H1 (cell line): ENCODE measurements at regions not wholly inside any gene's neighbourhood (a gene's known extent, or its start where the extent isn't known, plus 50 kb on each side); places are given as distances from the start of the nearest gene placed in this dataset.

Experiments
- CTCF ChIA-PET: fragments of 300-600 bp; sonication (Branson Sonifier 250); formaldehyde crosslinking; loops from one replicate; lab custom pipeline; 2021; ENCODE audit not compliant: partially characterized antibody; lab: Charles Lee
- POLR2A ChIA-PET: fragments of 300-600 bp; sonication (Branson Sonifier 250); formaldehyde crosslinking; loops from one replicate; lab custom pipeline; 2021; ENCODE audit warnings: inconsistent platforms; ENCODE audit not compliant: partially characterized antibody; lab: Charles Lee
- DNase-seq, 2 experiments: peaks; one replicate each; pipeline versions ENCODE4 v3.0.0 to v3.0.0-alpha.2; 2010 to 2022; ENCODE audit warnings: low spot score in 2 of 2, low read depth in 1 of 2, mixed read lengths in 1 of 2
- FAIRE-seq: peaks from 2 replicates; lab custom pipeline; 2011; peaks lifted over from hg19 to GRCh38; lab: Jason Lieb, UNC
- H2AFZ ChIP-seq: 2 replicates; pipeline ENCODE4 v1.8.1; 2012; ENCODE audit warnings: low read length, inconsistent platforms
- H2AK5ac ChIP-seq: 2 replicates; pipeline ENCODE4 v1.6.1; 2013; ENCODE audit warnings: low read depth, low read length
- H2BK120ac ChIP-seq: replicated peaks from 2 replicates; pipeline ENCODE3; 2013; ENCODE audit warnings: low read depth, low read length, inconsistent platforms
- H2BK12ac ChIP-seq: 2 replicates; pipeline ENCODE4 v1.6.1; 2013; ENCODE audit warnings: low read depth, low read length
- H2BK15ac ChIP-seq: 2 replicates; pipeline ENCODE4 v1.6.1; 2013; ENCODE audit warnings: low read length
- H2BK20ac ChIP-seq: 2 replicates; pipeline ENCODE4 v1.6.1; 2013; ENCODE audit warnings: low read length
- H2BK5ac ChIP-seq: 2 replicates; pipeline ENCODE4 v1.6.1; 2013; ENCODE audit warnings: low read depth, low read length
- H3K14ac ChIP-seq: 2 replicates; pipeline ENCODE4 v1.6.1; 2013; ENCODE audit warnings: inconsistent platforms; ENCODE audit not compliant: insufficient read length
- H3K18ac ChIP-seq: 2 replicates; pipeline ENCODE4 v1.6.1; 2013; ENCODE audit warnings: low read length; ENCODE audit errors: extremely low read depth
- H3K23ac ChIP-seq: 2 replicates; pipeline ENCODE4 v1.6.1; 2013; ENCODE audit warnings: inconsistent platforms; ENCODE audit not compliant: insufficient read length
- H3K23me2 ChIP-seq: 2 replicates; pipeline ENCODE4 v1.6.1; 2013; ENCODE audit warnings: low read depth, low read length
- H3K27ac ChIP-seq: 2 replicates; pipeline ENCODE4 v1.6.1; 2011; ENCODE audit warnings: low read depth, low read length, inconsistent platforms
- H3K27me3 ChIP-seq, 4 experiments: replicated peaks in 1 of 4; 1 replicate in 1 of 4; 2 replicates in 3 of 4; pipeline versions ENCODE4 v1.6.1 to v1.8.1; 2011 to 2013; ENCODE audit warnings: low read length in 3 of 4, mild to moderate bottlenecking in 3 of 4, inconsistent platforms in 2 of 4, mixed read lengths in 2 of 4, moderate library complexity in 1 of 4; ENCODE audit not compliant: control insufficient read depth in 3 of 4, insufficient read depth in 3 of 4; ENCODE audit errors: extremely low read depth in 1 of 4
- H3K36me3 ChIP-seq, 4 experiments: 2 replicates each; pipeline versions ENCODE4 v1.6.1 to v1.8.1; 2011 to 2013; ENCODE audit warnings: mild to moderate bottlenecking in 4 of 4, low read length in 3 of 4, moderate library complexity in 2 of 4, control low read depth in 1 of 4, inconsistent platforms in 1 of 4; ENCODE audit not compliant: insufficient read depth in 4 of 4, control insufficient read depth in 2 of 4
- H3K4ac ChIP-seq: replicated peaks from 2 replicates; pipeline ENCODE3; 2013; ENCODE audit warnings: low read length, low read depth, mixed read lengths, inconsistent platforms; ENCODE audit not compliant: insufficient read length
- H3K4me1 ChIP-seq, 4 experiments: replicated peaks in 1 of 4; 1 replicate in 1 of 4; 2 replicates in 3 of 4; pipeline versions ENCODE4 v1.6.1 to v1.8.1; 2011 to 2013; ENCODE audit warnings: low read length in 3 of 4, inconsistent platforms in 2 of 4, mixed read lengths in 1 of 4; ENCODE audit not compliant: insufficient read depth in 4 of 4, control insufficient read depth in 3 of 4
- H3K4me2 ChIP-seq, 2 experiments: 2 replicates each; pipeline versions ENCODE4 v1.6.1 to v1.8.1; 2011 to 2013; ENCODE audit warnings: low read depth in 2 of 2, low read length in 2 of 2, control low read depth in 1 of 2, inconsistent platforms in 1 of 2, mild to moderate bottlenecking in 1 of 2; ENCODE audit not compliant: insufficient read depth in 1 of 2
- H3K4me3 ChIP-seq, 4 experiments: fragments of 200-600, 300-600 bp in 1 of 4; sonication (generic), shearing (Covaris generic), sonication (Bioruptor Twin) in 1 of 4; 2 replicates each; pipeline versions ENCODE4 v1.5.1 to v1.8.1; 2011 to 2016; ENCODE audit warnings: low read length in 4 of 4, low read depth in 3 of 4, control low read depth in 2 of 4, inconsistent platforms in 2 of 4, mild to moderate bottlenecking in 2 of 4, mixed read lengths in 1 of 4, moderate library complexity in 1 of 4; ENCODE audit not compliant: insufficient read depth in 2 of 4; ENCODE audit errors: extremely low read depth in 1 of 4
- H3K56ac ChIP-seq: replicated peaks from 2 replicates; pipeline ENCODE3; 2013; ENCODE audit warnings: low read depth, mild to moderate bottlenecking, mixed read lengths, low read length, inconsistent platforms; ENCODE audit not compliant: insufficient read length
- H3K79me1 ChIP-seq: 2 replicates; pipeline ENCODE4 v1.6.1; 2013; ENCODE audit warnings: low read depth, low read length, control low read depth
- H3K79me2 ChIP-seq, 2 experiments: 2 replicates each; pipeline versions ENCODE4 v1.6.1 to v1.8.1; 2012 to 2013; ENCODE audit warnings: low read length in 2 of 2, mild to moderate bottlenecking in 2 of 2, inconsistent platforms in 1 of 2; ENCODE audit not compliant: insufficient read depth in 2 of 2, control insufficient read depth in 1 of 2
- H3K9ac ChIP-seq, 4 experiments: replicated peaks in 1 of 4; 1 replicate in 1 of 4; 2 replicates in 3 of 4; pipeline versions ENCODE4 v1.6.1 to v1.8.1; 2011 to 2013; ENCODE audit warnings: low read depth in 3 of 4, low read length in 3 of 4, control low read depth in 2 of 4, mild to moderate bottlenecking in 2 of 4, moderate library complexity in 2 of 4, inconsistent platforms in 1 of 4; ENCODE audit errors: extremely low read depth in 1 of 4
- H3K9me3 ChIP-seq, 2 experiments: 2 replicates each; pipeline versions ENCODE4 v1.6.1 to v1.8.1; 2012 to 2013; ENCODE audit warnings: mild to moderate bottlenecking in 2 of 2, moderate library complexity in 2 of 2, control low read depth in 1 of 2, inconsistent platforms in 1 of 2, low read depth in 1 of 2, low read length in 1 of 2, mixed read lengths in 1 of 2; ENCODE audit not compliant: insufficient read depth in 2 of 2
- H4K20me1 ChIP-seq, 2 experiments: replicated peaks in 1 of 2; 2 replicates each; pipeline versions ENCODE3 to v1.8.1; 2011 to 2013; ENCODE audit warnings: inconsistent platforms in 2 of 2, low read length in 2 of 2, mild to moderate bottlenecking in 1 of 2; ENCODE audit not compliant: insufficient read depth in 2 of 2, control insufficient read depth in 1 of 2
- H4K5ac ChIP-seq: 2 replicates; pipeline ENCODE4 v1.6.1; 2013; ENCODE audit warnings: low read length, low read depth, mixed read lengths, inconsistent platforms; ENCODE audit not compliant: insufficient read length
- H4K8ac ChIP-seq: 2 replicates; pipeline ENCODE4 v1.8.0; 2013; ENCODE audit warnings: mild to moderate bottlenecking, moderate library complexity, low read length, inconsistent platforms; ENCODE audit not compliant: insufficient read depth; ENCODE audit errors: extremely low read depth
- H4K91ac ChIP-seq: replicated peaks from 2 replicates; pipeline ENCODE3; 2013; ENCODE audit warnings: low read length, mixed read lengths, inconsistent platforms; ENCODE audit not compliant: insufficient read length
- ASH2L ChIP-seq: fragments of 200-600, 300-600 bp; sonication (generic); IDR thresholded peaks from one replicate; pipeline ENCODE4 v1.7.1; 2017; ENCODE audit warnings: low read length
- BCL11A ChIP-seq, 2 experiments: IDR thresholded peaks; one replicate each; pipeline ENCODE4 v1.6.1; 2011; ENCODE audit warnings: low read depth in 2 of 2, low read length in 2 of 2, mild to moderate bottlenecking in 2 of 2
- BRCA1 ChIP-seq: IDR thresholded peaks from 2 replicates; pipeline ENCODE4 v1.6.1; 2012; ENCODE audit warnings: low read depth, low read length, improper control_type of control experiment
- CBX5 ChIP-seq: fragments of 300-800, 300-1000 bp; sonication (generic); IDR thresholded peaks from 2 replicates; pipeline ENCODE4 v1.7.1; 2016; ENCODE audit warnings: antibody characterized with exemption, low read length, low read depth
- CTBP2 ChIP-seq: IDR thresholded peaks from 2 replicates; pipeline ENCODE4 v1.7.0; 2011; ENCODE audit warnings: borderline replicate concordance, mild to moderate bottlenecking, moderate library complexity, mixed read lengths, low read length; ENCODE audit not compliant: insufficient read depth, insufficient read length
- EGR1 ChIP-seq: IDR thresholded peaks from 2 replicates; pipeline ENCODE4 v1.6.1; 2011; ENCODE audit warnings: low read depth, low read length, borderline replicate concordance
- KDM4A ChIP-seq: IDR thresholded peaks from one replicate; pipeline ENCODE4 v1.7.1; 2012; ENCODE audit warnings: low read depth, mild to moderate bottlenecking, moderate library complexity, low read length, inconsistent platforms; ENCODE audit not compliant: severe bottlenecking
- MAFK ChIP-seq: IDR thresholded peaks from 2 replicates; pipeline ENCODE4 v1.6.1; 2012; ENCODE audit warnings: low read depth, mild to moderate bottlenecking, improper control_type of control experiment, low read length
- NANOG ChIP-seq: IDR thresholded peaks from 2 replicates; pipeline ENCODE4 v1.6.1; 2011; ENCODE audit warnings: low read length, low read depth, mild to moderate bottlenecking, inconsistent platforms; ENCODE audit not compliant: insufficient read depth, poor library complexity, severe bottlenecking
- PHF8 ChIP-seq: fragments of 200-600 bp; sonication (generic); conservative IDR thresholded peaks from 2 replicates; pipeline ENCODE4 v1.7.1; 2012; ENCODE audit warnings: low read depth, mild to moderate bottlenecking, inconsistent platforms, low read length, moderate library complexity
- POLR2A ChIP-seq, 2 experiments: IDR thresholded peaks; 1 replicate in 1 of 2; 2 replicates in 1 of 2; pipeline ENCODE4 v1.6.1; 2011; ENCODE audit warnings: low read depth in 2 of 2, low read length in 2 of 2, mild to moderate bottlenecking in 2 of 2; ENCODE audit errors: control extremely low read depth in 1 of 2
- RFX5 ChIP-seq: IDR thresholded peaks from 2 replicates; pipeline ENCODE4 v1.6.1; 2011; ENCODE audit warnings: low read depth, low read length, improper control_type of control experiment, borderline replicate concordance
- SUZ12 ChIP-seq: fragments of 200-600 bp; sonication (generic); IDR thresholded peaks from 2 replicates; pipeline ENCODE4 v1.6.1; 2012; ENCODE audit warnings: mild to moderate bottlenecking, inconsistent platforms, low read length, moderate library complexity, mixed read lengths
- TEAD4 ChIP-seq: IDR thresholded peaks from 2 replicates; pipeline ENCODE4 v1.6.1; 2012; ENCODE audit warnings: low read depth, low read length, inconsistent platforms, mixed read lengths
- WGBS, 2 experiments: shearing (Covaris generic) in 1 of 2; methylation state at CpG; one replicate each; pipeline versions ENCODE4 v1.1.6 to v1.1.7; 2013 to 2015; ENCODE audit warnings: low lambda C conversion rate in 2 of 2, mixed read lengths in 2 of 2, inconsistent platforms in 1 of 2, low coverage in 1 of 2, missing lambda C conversion rate in 1 of 2; ENCODE audit not compliant: insufficient replicate concordance in 2 of 2, insufficient coverage in 1 of 2, insufficient read length in 1 of 2; ENCODE audit errors: extremely low coverage in 1 of 2, missing lambda C conversion rate in 1 of 2; 5-methylcytosine and 5-hydroxymethylcytosine counted together

DNA sequence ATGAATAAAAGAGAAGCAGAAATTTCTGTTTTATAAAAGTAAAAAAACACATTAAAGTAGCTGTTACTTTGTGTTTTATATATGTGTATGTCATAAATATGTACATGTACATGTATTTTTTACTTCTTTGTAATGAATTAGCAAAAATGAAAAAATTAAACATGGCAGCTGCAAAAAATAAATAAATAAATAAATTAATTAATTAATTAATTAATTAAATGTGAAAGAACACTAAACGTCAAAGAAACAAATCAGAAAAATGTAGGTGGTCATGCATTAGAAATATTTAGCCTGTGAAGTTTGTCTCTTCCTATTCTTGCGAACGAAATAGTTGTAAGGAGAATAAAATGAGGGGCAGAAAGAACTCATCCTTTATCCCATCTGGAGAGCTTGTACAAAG is 357.0 kb downstream of the ZIC4 start:
- H3K79me2 ChIP-seq = no peaks in the 10 kb centered on the region
- no peak overlapping the region for H2BK15ac ChIP-seq
- no peak overlapping the region for H4K91ac ChIP-seq
- no peak overlapping the region for H3K14ac ChIP-seq
- 88% methylated on average over 3 of the region's 3 CpGs; no CpG with 5 or more reads in 1 of the 2 experiments for WGBS, 2 experiments
- H3K18ac ChIP-seq = no peak overlapping the region
- no peak overlapping the region for H3K4me3 ChIP-seq
- peak overlapping the region; percentile 89; the same call in 1 of the 2 replicates for H2AFZ ChIP-seq
- H3K9me3 ChIP-seq = no peaks in the 10 kb centered on the region
- no peaks in the 10 kb centered on the region for H3K79me1 ChIP-seq
- H3K4me2 ChIP-seq = no peak overlapping the region
- POLR2A ChIA-PET = no interaction called here
- H3K27me3 ChIP-seq = no peaks in the 10 kb centered on the region
- H3K23me2 ChIP-seq = no peaks in the 10 kb centered on the region
- no peaks in the 10 kb centered on the region for H3K4me1 ChIP-seq
- no peaks in the 10 kb centered on the region for H4K20me1 ChIP-seq
- H4K8ac ChIP-seq = no peak overlapping the region
- H2BK120ac ChIP-seq = no peak overlapping the region
- no peak overlapping the region for H3K9ac ChIP-seq
- no peak overlapping the region for H3K23ac ChIP-seq
- no peak overlapping the region for H3K56ac ChIP-seq
- H2BK20ac ChIP-seq = no peak overlapping the region
- CTCF ChIA-PET = no interaction called here
- no peak overlapping the region for H3K27ac ChIP-seq
- no peak overlapping the region for H2BK12ac ChIP-seq
- DNase-seq (no peak), FAIRE-seq (no peak)
- H4K5ac ChIP-seq = no peak overlapping the region
- H3K36me3 ChIP-seq = no peaks in the 10 kb centered on the region
- no peak overlapping the region for H2AK5ac ChIP-seq
- no peak overlapping the region for H3K4ac ChIP-seq
- H2BK5ac ChIP-seq = no peak overlapping the region
- TF ChIP-seq BRCA1 (no peak), CBX5 (no peak), ASH2L (no peak), MAFK (no peak), NANOG (no peak), BCL11A (IDR thresholded peaks at IDR 0.05; ENCODE audit: low read depth in 2 of 2, low read length in 2 of 2) (no peak), CTBP2 (no peak), SUZ12 (no peak), PHF8 (no peak), TEAD4 (no peak), KDM4A (no peak), EGR1 (no peak), RFX5 (no peak), POLR2A (IDR thresholded peaks at IDR 0.05; ENCODE audit: control extremely low read depth in 1 of 2, low read depth in 2 of 2, low read length in 2 of 2) (no peak)
